ENCODE measurements at regions not wholly inside any gene's neighbourhood (a gene's known extent, or its start where the extent isn't known, plus 50 kb on each side); places are given as distances from the start of the nearest gene placed in this dataset.
"Not testable (repeated sequence)": the region's sequence is repeated elsewhere in the genome, so short reads cannot be mapped to it uniquely, and the experiment has no call there.

GRCh38 chr18:44331656-44332570 is 348.8 kb upstream of the SETBP1 start:
- no peak for DNase-seq (ENCODE audit: low spot score)

DNA sequence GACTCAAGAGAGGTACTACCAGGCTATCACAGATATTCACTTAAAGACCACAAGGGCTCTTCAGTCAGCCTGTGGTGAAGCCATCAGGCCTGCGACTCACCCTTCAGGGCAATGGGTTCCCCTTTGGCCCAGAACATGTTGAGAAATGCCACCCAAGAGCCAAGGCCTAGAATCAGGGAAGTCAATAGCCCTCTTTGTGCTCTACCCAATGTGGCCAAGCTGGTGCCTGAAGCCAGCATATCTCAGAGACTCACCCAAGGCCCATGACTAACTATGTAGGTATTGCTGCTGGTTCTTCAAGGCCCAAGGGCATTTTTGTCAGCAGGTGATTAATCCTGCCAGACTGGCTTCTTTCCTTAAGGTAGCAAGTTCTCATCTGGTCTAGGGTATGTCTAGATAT is 338.9 kb upstream of the SETBP1 start:
- DNase-seq (ENCODE audit: low spot score): no peak

GRCh38 chr18:44342162-44342561 is 338.5 kb upstream of the SETBP1 start:
- no peak for DNase-seq (ENCODE audit: low spot score)

- DNase-seq (ENCODE audit: low spot score): no peak
Measured at GRCh38 chr18:44342946-44343345, 337.7 kb upstream of the SETBP1 start.

DNA sequence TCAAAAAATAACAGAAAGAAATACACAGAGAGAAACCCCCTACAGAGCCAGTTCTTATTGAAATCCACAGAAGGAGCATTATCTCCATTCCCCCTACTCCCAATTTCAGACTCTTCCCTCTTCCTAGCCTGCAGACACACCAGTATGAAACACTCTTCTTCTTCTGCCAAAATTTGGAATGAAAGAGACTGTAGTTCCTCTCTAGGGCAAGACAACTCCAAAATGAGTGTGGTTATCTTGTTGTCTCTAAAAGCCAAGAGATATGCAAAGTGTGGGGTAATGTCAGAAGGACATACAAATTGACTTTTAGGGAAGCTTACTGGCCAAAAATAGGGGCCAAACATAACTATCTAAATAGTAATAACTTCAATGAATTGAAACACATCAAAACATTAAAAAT is 337.1 kb upstream of the SETBP1 start:
- no peak for DNase-seq (ENCODE audit: low spot score)

DNA sequence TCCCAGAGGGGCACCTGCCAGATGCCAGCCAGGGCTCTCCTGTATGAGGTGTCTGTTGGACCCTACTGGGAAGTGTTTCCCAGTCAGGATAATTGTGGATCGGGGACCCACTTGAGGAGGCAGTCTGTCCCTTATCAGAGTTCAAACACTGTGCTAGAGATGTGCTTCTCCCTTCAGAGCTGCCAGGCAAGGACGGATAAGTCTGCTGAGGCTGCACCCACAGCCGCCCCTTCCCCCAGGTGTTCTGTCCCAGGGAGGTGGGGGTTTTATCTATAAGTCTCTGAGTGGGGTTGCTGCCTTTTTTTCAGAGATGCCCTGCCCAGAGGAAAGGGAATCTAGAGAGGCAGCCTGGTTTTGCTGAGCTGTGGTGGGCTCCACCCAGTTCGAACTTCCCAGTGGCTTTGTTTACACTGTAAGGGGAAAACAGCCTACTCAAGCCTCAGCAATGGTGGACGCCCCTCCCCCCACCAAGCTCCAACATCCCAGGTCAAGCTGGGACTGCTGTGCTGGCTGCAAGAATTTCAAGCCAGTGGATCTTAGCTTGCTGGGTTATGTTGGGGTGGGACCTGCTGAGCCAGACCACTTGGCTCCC is 324.0 kb upstream of the SETBP1 start:
- no peak for DNase-seq (ENCODE audit: low spot score)

DNA sequence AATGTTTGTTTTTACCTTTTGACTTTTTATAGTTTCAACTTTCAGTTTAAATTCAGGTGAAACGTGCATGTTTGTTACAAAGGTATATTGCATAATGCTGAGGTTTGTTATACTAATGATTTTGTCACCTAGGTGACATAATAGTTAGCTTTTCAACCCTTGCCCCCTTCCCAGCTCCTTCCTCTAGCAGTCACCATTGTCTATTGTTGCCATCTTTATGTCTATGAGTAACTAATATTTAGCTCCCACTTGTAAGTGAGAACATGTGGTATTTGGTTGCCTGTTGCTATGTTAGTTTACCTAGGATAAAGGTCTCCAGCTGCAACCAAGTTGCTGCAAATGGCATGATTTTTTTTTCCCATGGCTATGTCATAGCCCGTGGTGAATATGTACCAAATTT is 322.3 kb upstream of the SETBP1 start:
- no peak for DNase-seq (ENCODE audit: low spot score)

- DNase-seq (ENCODE audit: low spot score): not testable (repeated sequence)
Measured at GRCh38 chr18:44359741-44360140, 320.9 kb upstream of the SETBP1 start.

DNA sequence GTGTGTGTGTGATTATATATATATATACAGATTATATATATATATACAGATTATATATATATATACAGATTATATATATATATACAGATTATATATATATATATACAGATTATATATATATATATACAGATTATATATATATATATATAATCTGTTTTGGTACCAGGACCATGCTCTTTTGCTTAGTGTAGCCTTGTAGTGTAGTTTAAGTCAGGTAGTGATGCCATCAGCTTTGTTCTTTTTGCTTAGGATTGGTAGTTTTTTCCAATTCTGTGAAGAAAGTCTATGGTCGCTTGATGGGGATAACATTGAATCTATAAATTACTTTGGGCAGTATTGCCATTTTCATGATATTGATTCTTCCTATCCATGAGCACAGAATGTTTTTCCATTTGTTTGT is 318.5 kb upstream of the SETBP1 start:
- not testable (repeated sequence) for DNase-seq (ENCODE audit: low spot score)

DNA sequence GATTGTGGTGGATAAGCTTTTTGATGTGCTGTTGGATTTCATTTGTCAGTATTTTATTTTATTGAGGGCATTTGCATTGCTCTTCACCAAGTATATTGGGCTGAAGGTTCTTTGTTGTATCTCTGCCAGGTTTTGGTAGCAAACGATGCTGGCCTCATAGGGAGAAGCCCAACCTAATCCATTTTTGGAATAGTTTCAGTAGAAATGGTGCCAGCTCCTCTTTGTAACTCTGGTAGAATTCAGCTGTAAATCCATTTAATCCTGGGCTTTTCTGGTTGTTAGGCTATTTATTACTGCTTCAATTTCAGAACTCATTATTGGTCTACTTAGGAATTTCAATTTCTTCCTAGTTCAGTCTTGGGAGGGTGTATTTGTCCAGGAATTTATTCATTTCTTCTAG is 309.8 kb upstream of the SETBP1 start:
- DNase-seq (ENCODE audit: low spot score): no peak

- DNase-seq (ENCODE audit: low spot score): no peak
Measured at GRCh38 chr18:44374966-44375365, 305.7 kb upstream of the SETBP1 start.

DNA sequence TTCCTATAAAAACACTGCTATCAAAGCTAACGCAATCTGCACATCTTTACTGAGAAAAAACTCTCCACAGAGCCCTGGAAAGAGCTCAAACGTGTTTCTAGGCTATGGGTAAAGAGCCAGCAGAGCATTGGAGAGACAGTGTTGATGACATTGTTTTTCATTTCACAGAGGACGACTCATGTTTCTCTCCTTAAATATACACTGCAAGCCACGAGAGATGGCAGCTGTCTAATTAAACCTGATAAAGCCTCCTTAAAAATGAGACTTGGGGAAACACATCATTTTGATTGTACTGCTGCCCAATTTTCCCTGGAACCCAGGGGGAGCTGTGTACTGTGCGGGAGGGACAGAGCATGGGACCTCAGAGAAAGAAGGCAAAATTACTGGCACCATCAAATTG is 294.3 kb upstream of the SETBP1 start:
- no peak for DNase-seq (ENCODE audit: low spot score)

GRCh38 chr18:44388329-44388728 is 292.4 kb upstream of the SETBP1 start:
- DNase-seq (ENCODE audit: low spot score): no peak

GRCh38 chr18:44392933-44393332 is 287.8 kb upstream of the SETBP1 start:
- no peak for DNase-seq (ENCODE audit: low spot score)

GRCh38 chr18:44393406-44393805 is 287.3 kb upstream of the SETBP1 start:
- no peak for DNase-seq (ENCODE audit: low spot score)

DNA sequence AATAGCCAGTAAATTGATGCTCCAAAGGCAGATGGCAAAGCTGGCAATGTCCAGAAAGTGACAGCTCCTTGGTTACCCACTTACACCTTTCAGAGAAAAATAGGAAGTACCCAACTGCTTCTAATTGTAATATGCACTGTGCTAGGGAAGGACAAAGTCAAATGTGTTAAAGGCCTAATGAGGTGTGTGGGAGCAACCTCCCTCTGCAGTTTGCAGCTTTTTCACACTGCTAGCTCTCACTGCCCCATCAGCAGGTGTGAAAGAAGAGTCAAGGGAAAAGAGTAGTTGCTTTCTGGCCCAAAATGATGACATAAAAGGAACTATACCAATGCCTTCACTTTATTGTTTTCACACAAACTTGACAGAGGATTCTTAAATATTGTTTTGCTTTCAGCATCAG is 284.1 kb upstream of the SETBP1 start:
- no peak for DNase-seq (ENCODE audit: low spot score)

GRCh38 chr18:44409071-44409470 is 271.6 kb upstream of the SETBP1 start:
- no peak for DNase-seq (ENCODE audit: low spot score)

GRCh38 chr18:44409515-44409914 is 271.2 kb upstream of the SETBP1 start:
- no peak for DNase-seq (ENCODE audit: low spot score)

- DNase-seq (ENCODE audit: low spot score): no peak
Measured at GRCh38 chr18:44410740-44411139, 269.9 kb upstream of the SETBP1 start.

GRCh38 chr18:44411262-44411905 is 269.3 kb upstream of the SETBP1 start:
- no peak for DNase-seq (ENCODE audit: low spot score)

GRCh38 chr18:44411976-44412375 is 268.7 kb upstream of the SETBP1 start:
- no peak for DNase-seq (ENCODE audit: low spot score)

GRCh38 chr18:44423814-44424644 is 256.7 kb upstream of the SETBP1 start:
- no peak for DNase-seq (ENCODE audit: low spot score)

Measured in hepatic stellate cell (primary cell).